ENCODE measurements at regions not wholly inside any gene's neighbourhood (a gene's known extent, or its start where the extent isn't known, plus 50 kb on each side); places are given as distances from the start of the nearest gene placed in this dataset.

GRCh38 chr12:66066137-66066928 lies 64.2 kb downstream of the LLPH start:
- H3K4me3 ChIP-seq (ENCODE audit: insufficient read depth, low read depth, low read length): no peak overlapping the region
- DNase-seq: no peak
- H3K27me3 ChIP-seq (ENCODE audit: control insufficient read depth, insufficient read depth, low read length): no peaks in the 10 kb centered on the region
- H3K36me3 ChIP-seq (replicated peaks; ENCODE audit: control insufficient read depth, insufficient read depth, low read length): no peaks in the 10 kb centered on the region

- H3K27me3 ChIP-seq (ENCODE audit: control insufficient read depth, insufficient read depth, low read length): no peaks in the 10 kb centered on the region
- no peak overlapping the region for H3K4me3 ChIP-seq (ENCODE audit: insufficient read depth, low read depth, low read length)
- no peak for DNase-seq
- no peaks in the 10 kb centered on the region for H3K36me3 ChIP-seq (replicated peaks; ENCODE audit: control insufficient read depth, insufficient read depth, low read length)
Measured at GRCh38 chr12:66065641-66066136, 64.9 kb downstream of the LLPH start.

- no peaks in the 10 kb centered on the region for H3K36me3 ChIP-seq (replicated peaks; ENCODE audit: control insufficient read depth, insufficient read depth, low read length)
- no peak for DNase-seq
- H3K4me3 ChIP-seq (ENCODE audit: insufficient read depth, low read depth, low read length): no peak overlapping the region
- H3K27me3 ChIP-seq (ENCODE audit: control insufficient read depth, insufficient read depth, low read length): no peaks in the 10 kb centered on the region
Measured at GRCh38 chr12:66065150-66065549, 65.4 kb downstream of the LLPH start.

- Histone ChIP-seq H3K4me3 (ENCODE audit: insufficient read depth, low read depth, low read length) (no peak overlapping the region), H3K27me3 (ENCODE audit: control insufficient read depth, insufficient read depth, low read length) (no peaks in the 10 kb centered on the region), H3K36me3 (replicated peaks; ENCODE audit: control insufficient read depth, insufficient read depth, low read length) (no peaks in the 10 kb centered on the region)
- DNase-seq: no peak
Measured at GRCh38 chr12:66063916-66064315, 66.6 kb downstream of the LLPH start.

- Histone ChIP-seq H3K27me3 (ENCODE audit: control insufficient read depth, insufficient read depth, low read length) (no peaks in the 10 kb centered on the region), H3K4me3 (ENCODE audit: insufficient read depth, low read depth, low read length) (no peak overlapping the region), H3K36me3 (replicated peaks; ENCODE audit: control insufficient read depth, insufficient read depth, low read length) (no peaks in the 10 kb centered on the region)
- no peak for DNase-seq
Measured at GRCh38 chr12:66062290-66062625, 68.3 kb downstream of the LLPH start.

- Histone ChIP-seq H3K4me3 (ENCODE audit: insufficient read depth, low read depth, low read length) (no peak overlapping the region), H3K27me3 (ENCODE audit: control insufficient read depth, insufficient read depth, low read length) (no peaks in the 10 kb centered on the region), H3K36me3 (replicated peaks; ENCODE audit: control insufficient read depth, insufficient read depth, low read length) (no peaks in the 10 kb centered on the region)
- peak; percentile 17 for DNase-seq
Measured at GRCh38 chr12:66061557-66062289, 68.8 kb downstream of the LLPH start.

- Histone ChIP-seq H3K4me3 (ENCODE audit: insufficient read depth, low read depth, low read length) (no peak overlapping the region), H3K36me3 (replicated peaks; ENCODE audit: control insufficient read depth, insufficient read depth, low read length) (no peaks in the 10 kb centered on the region), H3K27me3 (ENCODE audit: control insufficient read depth, insufficient read depth, low read length) (no peaks in the 10 kb centered on the region)
- DNase-seq: no peak
Measured at GRCh38 chr12:66061076-66061475, 69.5 kb downstream of the LLPH start.

GRCh38 chr12:66060163-66060907 lies 70.2 kb downstream of the LLPH start:
- H3K36me3 ChIP-seq (replicated peaks; ENCODE audit: control insufficient read depth, insufficient read depth, low read length): no peaks in the 10 kb centered on the region
- DNase-seq: no peak
- H3K4me3 ChIP-seq (ENCODE audit: insufficient read depth, low read depth, low read length): no peak overlapping the region
- H3K27me3 ChIP-seq (ENCODE audit: control insufficient read depth, insufficient read depth, low read length): no peaks in the 10 kb centered on the region

- no peaks in the 10 kb centered on the region for H3K36me3 ChIP-seq (replicated peaks; ENCODE audit: control insufficient read depth, insufficient read depth, low read length)
- no peak for DNase-seq
- no peak overlapping the region for H3K4me3 ChIP-seq (ENCODE audit: insufficient read depth, low read depth, low read length)
- H3K27me3 ChIP-seq (ENCODE audit: control insufficient read depth, insufficient read depth, low read length): no peaks in the 10 kb centered on the region
Measured at GRCh38 chr12:66059666-66060065, 70.9 kb downstream of the LLPH start.

- no peaks in the 10 kb centered on the region for H3K27me3 ChIP-seq (ENCODE audit: control insufficient read depth, insufficient read depth, low read length)
- H3K4me3 ChIP-seq (ENCODE audit: insufficient read depth, low read depth, low read length): no peak overlapping the region
- no peaks in the 10 kb centered on the region for H3K36me3 ChIP-seq (replicated peaks; ENCODE audit: control insufficient read depth, insufficient read depth, low read length)
- DNase-seq: no peak
Measured at GRCh38 chr12:66058554-66058953, 72.0 kb downstream of the LLPH start.

GRCh38 chr12:66055837-66056319 lies 74.7 kb downstream of the LLPH start:
- H3K4me3 ChIP-seq (ENCODE audit: insufficient read depth, low read depth, low read length): no peak overlapping the region

GRCh38 chr12:66052988-66053615 lies 77.4 kb downstream of the LLPH start:
- Histone ChIP-seq H3K4me3 (ENCODE audit: insufficient read depth, low read depth, low read length) (no peak overlapping the region), H3K27me3 (ENCODE audit: control insufficient read depth, insufficient read depth, low read length) (no peaks in the 10 kb centered on the region), H3K36me3 (replicated peaks; ENCODE audit: control insufficient read depth, insufficient read depth, low read length) (no peaks in the 10 kb centered on the region)
- no peak for DNase-seq

More at GRCh38 chr12:66055837-66056319, 74.7 kb downstream of the LLPH start:
- DNase-seq: no peak
- no peaks in the 10 kb centered on the region for H3K27me3 ChIP-seq (ENCODE audit: control insufficient read depth, insufficient read depth, low read length)
- no peaks in the 10 kb centered on the region for H3K36me3 ChIP-seq (replicated peaks; ENCODE audit: control insufficient read depth, insufficient read depth, low read length)

- no peaks in the 10 kb centered on the region for H3K27me3 ChIP-seq (ENCODE audit: control insufficient read depth, insufficient read depth, low read length)
- DNase-seq: no peak
- no peaks in the 10 kb centered on the region for H3K36me3 ChIP-seq (replicated peaks; ENCODE audit: control insufficient read depth, insufficient read depth, low read length)
- no peak overlapping the region for H3K4me3 ChIP-seq (ENCODE audit: insufficient read depth, low read depth, low read length)
Measured at GRCh38 chr12:66051361-66051760, 79.2 kb downstream of the LLPH start.

- Histone ChIP-seq H3K36me3 (replicated peaks; ENCODE audit: control insufficient read depth, insufficient read depth, low read length) (no peaks in the 10 kb centered on the region), H3K27me3 (ENCODE audit: control insufficient read depth, insufficient read depth, low read length) (no peaks in the 10 kb centered on the region), H3K4me3 (ENCODE audit: insufficient read depth, low read depth, low read length) (no peak overlapping the region)
- DNase-seq: no peak
Measured at GRCh38 chr12:66050610-66051009, 79.9 kb downstream of the LLPH start.
